MM.1S (cell line): ENCODE measurements at regions not wholly inside any gene's neighbourhood (a gene's known extent, or its start where the extent isn't known, plus 50 kb on each side); places are given as distances from the start of the nearest gene placed in this dataset.

Experiments
- DNase-seq: peaks from one replicate; pipeline ENCODE4 v3.0.0-alpha.2; 2015
- H2AFZ ChIP-seq: fragments of 300-600 bp; sonication (generic); 2 replicates; pipeline ENCODE4 v1.6.0; 2016; ENCODE audit warnings: antibody characterized with exemption, low read length
- H3F3A ChIP-seq: fragments of 300-600 bp; sonication (generic); 2 replicates; pipeline ENCODE4 v1.6.1; 2016; ENCODE audit warnings: mild to moderate bottlenecking, antibody characterized with exemption, low read length, moderate library complexity, mixed read lengths; ENCODE audit not compliant: insufficient read depth
- H3K27ac ChIP-seq: fragments of 300-600 bp; sonication (generic); 2 replicates; pipeline ENCODE4 v1.5.1; 2016; ENCODE audit warnings: mild to moderate bottlenecking, low read length
- H3K27me3 ChIP-seq: fragments of 300-600 bp; sonication (generic); replicated peaks from 2 replicates; pipeline ENCODE4 v1.6.0; 2016; ENCODE audit warnings: low read length; ENCODE audit not compliant: insufficient read depth
- H3K36me3 ChIP-seq: fragments of 300-600 bp; sonication (generic); replicated peaks from 2 replicates; pipeline ENCODE4 v1.6.1; 2016; ENCODE audit warnings: mild to moderate bottlenecking, low read length, mixed read lengths; ENCODE audit not compliant: insufficient read depth
- H3K4me1 ChIP-seq: fragments of 300-600 bp; sonication (generic); 2 replicates; pipeline ENCODE4 v1.6.1; 2016; ENCODE audit warnings: low read length, mixed read lengths
- H3K4me2 ChIP-seq: fragments of 300-600 bp; sonication (generic); 2 replicates; pipeline ENCODE4 v1.6.0; 2016; ENCODE audit warnings: low read depth, low read length
- H3K4me3 ChIP-seq: fragments of 300-600 bp; sonication (generic); 2 replicates; pipeline ENCODE4 v1.5.1; 2016; ENCODE audit warnings: low read length, mixed read lengths
- H3K79me2 ChIP-seq: fragments of 300-600 bp; sonication (generic); 2 replicates; pipeline ENCODE4 v1.6.1; 2016; ENCODE audit warnings: mixed run types, low read length, mixed read lengths
- H3K9ac ChIP-seq: fragments of 300-600 bp; sonication (generic); 2 replicates; pipeline ENCODE4 v1.6.1; 2016; ENCODE audit warnings: low read length, mixed read lengths
- H3K9me2 ChIP-seq: fragments of 300-600 bp; sonication (generic); replicated peaks from 2 replicates; pipeline ENCODE4 v1.6.1; 2016; ENCODE audit warnings: mild to moderate bottlenecking, low read length, mixed read lengths; ENCODE audit not compliant: insufficient read depth
- H3K9me3 ChIP-seq: fragments of 300-600 bp; sonication (generic); replicated peaks from 2 replicates; pipeline ENCODE4 v1.6.1; 2016; ENCODE audit warnings: mild to moderate bottlenecking, low read length, mixed read lengths; ENCODE audit not compliant: insufficient read depth
- H4K20me1 ChIP-seq: fragments of 300-600 bp; sonication (generic); 2 replicates; pipeline ENCODE4 v1.6.1; 2016; ENCODE audit warnings: mild to moderate bottlenecking, low read length, moderate library complexity, mixed read lengths; ENCODE audit not compliant: insufficient read depth
- CTCF ChIP-seq: fragments of 300-600 bp; sonication (generic); IDR thresholded peaks from 2 replicates; pipeline ENCODE4 v1.5.1; 2016; ENCODE audit warnings: antibody characterized with exemption, low read length, mixed read lengths
- EZH2 ChIP-seq: fragments of 300-600 bp; sonication (generic); optimal IDR thresholded peaks from 2 replicates; pipeline ENCODE3; 2017; ENCODE audit warnings: low read depth, mild to moderate bottlenecking, antibody characterized with exemption, low read length, mixed read lengths
- EZH2phosphoT487 ChIP-seq: fragments of 300-600 bp; sonication (generic); IDR thresholded peaks from 2 replicates; pipeline ENCODE4 v1.6.1; 2018; ENCODE audit warnings: antibody characterized with exemption, low read length

GRCh38 chr4:167616476-167616875 is 382.2 kb upstream of the SPOCK3 start:
- Histone ChIP-seq H3K4me1 (no peaks in the 10 kb centered on the region), H3K36me3 (no peaks in the 10 kb centered on the region), H4K20me1 (no peaks in the 10 kb centered on the region), H3F3A (no peaks in the 10 kb centered on the region), H3K9me2 (no peaks in the 10 kb centered on the region), H3K79me2 (no peaks in the 10 kb centered on the region), H3K27me3 (no peaks in the 10 kb centered on the region), H3K9me3 (no peaks in the 10 kb centered on the region), H3K27ac (no peak overlapping the region), H2AFZ (no peak overlapping the region), H3K9ac (no peak overlapping the region), H3K4me3 (no peak overlapping the region), H3K4me2 (no peak overlapping the region)
- no peak for DNase-seq
- TF ChIP-seq EZH2phosphoT487 (no peak), CTCF (no peak), EZH2 (no peak)

GRCh38 chr4:167622481-167623240 is 388.4 kb upstream of the SPOCK3 start:
- no peaks in the 10 kb centered on the region for H3K4me1 ChIP-seq
- H3K9me3 ChIP-seq = no peaks in the 10 kb centered on the region
- peak; percentile 57 for DNase-seq
- H3K27ac ChIP-seq = no peak overlapping the region
- no peaks in the 10 kb centered on the region for H3K27me3 ChIP-seq
- no peaks in the 10 kb centered on the region for H4K20me1 ChIP-seq
- no peaks in the 10 kb centered on the region for H3F3A ChIP-seq
- TF ChIP-seq EZH2 (no peak), EZH2phosphoT487 (no peak), CTCF (peak; percentile 88)
- H3K4me2 ChIP-seq = no peak overlapping the region
- no peaks in the 10 kb centered on the region for H3K79me2 ChIP-seq
- H3K4me3 ChIP-seq = no peak overlapping the region
- no peak overlapping the region for H2AFZ ChIP-seq
- H3K36me3 ChIP-seq = no peaks in the 10 kb centered on the region
- H3K9me2 ChIP-seq = no peaks in the 10 kb centered on the region
- no peak overlapping the region for H3K9ac ChIP-seq

GRCh38 chr4:167623241-167623572 is 388.9 kb upstream of the SPOCK3 start:
- Histone ChIP-seq H3K4me3 (no peak overlapping the region), H3K4me1 (no peaks in the 10 kb centered on the region), H3K9me3 (no peaks in the 10 kb centered on the region), H3K27ac (no peak overlapping the region), H3K36me3 (no peaks in the 10 kb centered on the region), H3K27me3 (no peaks in the 10 kb centered on the region), H3K9ac (no peak overlapping the region), H2AFZ (no peak overlapping the region), H4K20me1 (no peaks in the 10 kb centered on the region), H3K4me2 (no peak overlapping the region), H3F3A (no peaks in the 10 kb centered on the region), H3K79me2 (no peaks in the 10 kb centered on the region), H3K9me2 (no peaks in the 10 kb centered on the region)
- no peak for TF ChIP-seq EZH2phosphoT487
- TF ChIP-seq EZH2 = no peak
- no peak for TF ChIP-seq CTCF
- DNase-seq = no peak
